B cell (primary cell): ENCODE measurements at regions not wholly inside any gene's neighbourhood (a gene's known extent, or its start where the extent isn't known, plus 50 kb on each side); places are given as distances from the start of the nearest gene placed in this dataset.

Experiments used
- ATAC-seq: fragments of 200-7000 bp; cut with Tn5 transposase; one replicate; pipeline ENCODE4 v1.10.0; 2021; ENCODE audit warnings: low read depth, mild to moderate bottlenecking, moderate number of reproducible peaks, moderate library complexity
- CTCF ChIA-PET: fragments of 350-600 bp; sonication (Branson Sonifier 250); formaldehyde crosslinking; loops from one replicate; lab custom pipeline; 2021; ENCODE audit warnings: antibody characterized with exemption, inconsistent platforms; lab: Charles Lee
- POLR2A ChIA-PET: fragments of 350-600 bp; sonication (Branson Sonifier 250); formaldehyde crosslinking; loops from one replicate; lab custom pipeline; 2021; ENCODE audit warnings: antibody characterized with exemption; lab: Charles Lee
- DNase-seq: peaks from one replicate; pipeline ENCODE4 v3.0.0; 2013
- H2AFZ ChIP-seq: 2 replicates; pipeline ENCODE4 v1.6.1; 2012; ENCODE audit warnings: mild to moderate bottlenecking, low read depth, low read length; ENCODE audit not compliant: insufficient read depth, poor library complexity, severe bottlenecking
- H3K27ac ChIP-seq, 2 donors: 1 replicate in 1 of 2; 2 replicates in 1 of 2; pipeline ENCODE4 v1.5.1; 2012 to 2013; ENCODE audit warnings: low read length in 2 of 2, mild to moderate bottlenecking in 2 of 2, moderate library complexity in 1 of 2
- H3K27me3 ChIP-seq, 4 experiments: fragments of 200-600 bp in 1 of 4; sonication (generic) in 1 of 4; replicated peaks in 1 of 4; 1 replicate in 2 of 4; 2 replicates in 2 of 4; pipeline versions ENCODE4 v1.6.1 to v1.7.0; 2013 to 2016; ENCODE audit warnings: low read length in 3 of 4, mild to moderate bottlenecking in 2 of 4, mixed read lengths in 1 of 4, moderate library complexity in 1 of 4; ENCODE audit not compliant: insufficient read depth in 4 of 4, control insufficient read depth in 3 of 4; ENCODE audit errors: control extremely low read depth in 1 of 4
- H3K36me3 ChIP-seq, 2 experiments: replicated peaks in 1 of 2; 1 replicate in 1 of 2; 2 replicates in 1 of 2; pipeline versions ENCODE4 v1.6.1 to v1.7.1; 2013; ENCODE audit warnings: low read length in 1 of 2; ENCODE audit not compliant: insufficient read depth in 2 of 2, control insufficient read depth in 1 of 2; ENCODE audit errors: control extremely low read depth in 1 of 2, extremely low read depth in 1 of 2
- H3K4me1 ChIP-seq, 2 donors: fragments of 200-600 bp in 1 of 2; sonication (generic) in 1 of 2; 1 replicate in 1 of 2; 2 replicates in 1 of 2; pipeline versions ENCODE4 v1.5.1 to v1.6.1; 2013 to 2017; ENCODE audit warnings: low read length in 2 of 2; ENCODE audit not compliant: control insufficient read depth in 2 of 2, insufficient read depth in 2 of 2
- H3K4me2 ChIP-seq: replicated peaks from 2 replicates; pipeline ENCODE3; 2012; ENCODE audit warnings: mild to moderate bottlenecking, low read depth, low read length; ENCODE audit not compliant: poor library complexity, severe bottlenecking
- H3K4me3 ChIP-seq, 5 experiments: fragments of 200-600 bp in 1 of 5; sonication (generic) in 1 of 5; 1 replicate in 3 of 5; 2 replicates in 2 of 5; pipeline versions ENCODE4 v1.5.1 to v1.7.0; 2011 to 2016; ENCODE audit warnings: low read length in 4 of 5, mild to moderate bottlenecking in 4 of 5, low read depth in 2 of 5, control low read depth in 1 of 5, moderate library complexity in 1 of 5; ENCODE audit not compliant: insufficient read depth in 1 of 5; ENCODE audit errors: control extremely low read depth in 1 of 5, extremely low read depth in 1 of 5
- H3K79me2 ChIP-seq: fragments of 200-600 bp; sonication (generic); one replicate; pipeline ENCODE4 v1.6.0; 2016; ENCODE audit warnings: low read length; ENCODE audit not compliant: control insufficient read depth, insufficient read depth
- H3K9ac ChIP-seq: fragments of 200-600 bp; sonication (generic); 2 replicates; pipeline ENCODE4 v1.6.1; 2017; ENCODE audit warnings: mild to moderate bottlenecking, low read length, moderate library complexity
- H3K9me3 ChIP-seq, 3 donors: one replicate each; pipeline versions ENCODE4 v1.6.1 to v1.7.1; 2013; ENCODE audit warnings: low read length in 2 of 3; ENCODE audit not compliant: control insufficient read depth in 2 of 3, insufficient read depth in 1 of 3; ENCODE audit errors: control extremely low read depth in 1 of 3
- H4K20me1 ChIP-seq: 2 replicates; pipeline ENCODE4 v1.6.0; 2012; ENCODE audit warnings: mild to moderate bottlenecking, low read length; ENCODE audit not compliant: insufficient read depth, control insufficient read depth, poor library complexity, severe bottlenecking
- H3K27ac Mint-ChIP-seq: one replicate; pipeline ENCODE4 v1.8.0; 2021; ENCODE audit warnings: mixed read lengths
- H3K27me3 Mint-ChIP-seq: one replicate; pipeline ENCODE4 v1.8.0; 2021; ENCODE audit warnings: mixed read lengths
- H3K4me1 Mint-ChIP-seq: one replicate; pipeline ENCODE4 v1.8.0; 2021; ENCODE audit warnings: mixed read lengths
- H3K4me3 Mint-ChIP-seq: one replicate; pipeline ENCODE4 v1.8.0; 2021; ENCODE audit warnings: mixed read lengths
- H3K9me3 Mint-ChIP-seq: one replicate; pipeline ENCODE4 v1.8.0; 2022; ENCODE audit warnings: mixed read lengths; ENCODE audit not compliant: insufficient read depth
- CTCF ChIP-seq: fragments of 200-600 bp; IDR thresholded peaks from one replicate; pipeline ENCODE4 v1.8.0; 2022; ENCODE audit warnings: antibody characterized with exemption, mild to moderate bottlenecking
- EZH2 ChIP-seq: IDR thresholded peaks from 2 replicates; pipeline ENCODE4 v1.6.1; 2012; ENCODE audit warnings: borderline replicate concordance, low read depth, mild to moderate bottlenecking, moderate library complexity, low read length; ENCODE audit not compliant: insufficient read depth, poor library complexity, severe bottlenecking
- WGBS: methylation state at CpG from one replicate; pipeline ENCODE4 v1.1.5; 2013; ENCODE audit warnings: missing lambda C conversion rate; ENCODE audit not compliant: insufficient coverage; 5-methylcytosine and 5-hydroxymethylcytosine counted together
- intact Hi-C: fragments of 100-400 bp; cut with micrococcal nuclease; formaldehyde crosslinking; loops from one replicate; pipeline ENCODE4 v1.10.0; 2022

- H3K4me1 Mint-ChIP-seq, result no peaks in the 10 kb centered on the region
- 71% methylated on average over 1 of the region's 1 CpG for WGBS
- intact Hi-C loops, result no loop called here
- H3K27ac Mint-ChIP-seq, result no peak overlapping the region
- no peak for DNase-seq
- no peaks in the 10 kb centered on the region for H4K20me1 ChIP-seq
- TF ChIP-seq EZH2 (no peak), CTCF (no peak)
- H3K36me3 ChIP-seq, result no peaks in the 10 kb centered on the region
- no peak overlapping the region for H3K9ac ChIP-seq
- ATAC-seq, result no peak
- H2AFZ ChIP-seq, result no peak overlapping the region
- H3K27ac ChIP-seq, result no peak overlapping the region
- ChIA-PET POLR2A (no interaction called here), CTCF (no interaction called here)
- no peak overlapping the region for H3K4me3 ChIP-seq
- no peaks in the 10 kb centered on the region for H3K9me3 Mint-ChIP-seq
- no peak overlapping the region for H3K4me3 Mint-ChIP-seq
- no peaks in the 10 kb centered on the region for H3K9me3 ChIP-seq
- H3K4me1 ChIP-seq, result no peaks in the 10 kb centered on the region
- H3K79me2 ChIP-seq, result no peaks in the 10 kb centered on the region
- H3K4me2 ChIP-seq, result no peak overlapping the region
- no peaks in the 10 kb centered on the region for H3K27me3 ChIP-seq
- H3K27me3 Mint-ChIP-seq, result no peaks in the 10 kb centered on the region
Observed at GRCh38 chr3:18872466-18872865, 275.8 kb upstream of the KCNH8 start.

- POLR2A ChIA-PET, result no interaction called here
- Histone ChIP-seq H3K4me2 (no peak overlapping the region), H3K4me3 (no peak overlapping the region), H3K79me2 (no peaks in the 10 kb centered on the region), H4K20me1 (no peaks in the 10 kb centered on the region), H2AFZ (no peak overlapping the region), H3K9me3 (no peaks in the 10 kb centered on the region), H3K36me3 (no peaks in the 10 kb centered on the region), H3K9ac (no peak overlapping the region), H3K27ac (no peak overlapping the region), H3K4me1 (no peaks in the 10 kb centered on the region), H3K27me3 (no peaks in the 10 kb centered on the region)
- H3K9me3 Mint-ChIP-seq, result no peaks in the 10 kb centered on the region
- TF ChIP-seq CTCF (no peak), EZH2 (no peak)
- H3K4me3 Mint-ChIP-seq, result no peak overlapping the region
- WGBS, result no CpG with 5 or more reads among the region's 2 CpGs
- H3K4me1 Mint-ChIP-seq, result no peaks in the 10 kb centered on the region
- CTCF ChIA-PET, result interaction anchor here (0.7 kb wide), 1 partner anchor 506 kb away, joined by 4 read pairs; no protein-coding TSS in a partner anchor
- H3K27me3 Mint-ChIP-seq, result no peaks in the 10 kb centered on the region
- no peak overlapping the region for H3K27ac Mint-ChIP-seq
- ATAC-seq, result no peak
- no peak for DNase-seq
- intact Hi-C loops, result no loop called here
Observed at GRCh38 chr3:18870642-18871041, 277.7 kb upstream of the KCNH8 start.
